ENCODE measurements at regions not wholly inside any gene's neighbourhood (a gene's known extent, or its start where the extent isn't known, plus 50 kb on each side); places are given as distances from the start of the nearest gene placed in this dataset.
A peak's percentile ranks its signal among the peaks of the same experiment; 100 is the strongest.
"Not testable (repeated sequence)": the region's sequence is repeated elsewhere in the genome, so short reads cannot be mapped to it uniquely, and the experiment has no call there.

GRCh38 chr3:137820366-137820765 lies 56.3 kb downstream of the SOX14 start:
- no peak for DNase-seq (ENCODE audit: low read depth in 2 of 3, low spot score in 2 of 3)

- no peak for DNase-seq (ENCODE audit: low read depth in 2 of 3, low spot score in 2 of 3)
Measured at GRCh38 chr3:137835096-137835495, 71.0 kb downstream of the SOX14 start.

DNA sequence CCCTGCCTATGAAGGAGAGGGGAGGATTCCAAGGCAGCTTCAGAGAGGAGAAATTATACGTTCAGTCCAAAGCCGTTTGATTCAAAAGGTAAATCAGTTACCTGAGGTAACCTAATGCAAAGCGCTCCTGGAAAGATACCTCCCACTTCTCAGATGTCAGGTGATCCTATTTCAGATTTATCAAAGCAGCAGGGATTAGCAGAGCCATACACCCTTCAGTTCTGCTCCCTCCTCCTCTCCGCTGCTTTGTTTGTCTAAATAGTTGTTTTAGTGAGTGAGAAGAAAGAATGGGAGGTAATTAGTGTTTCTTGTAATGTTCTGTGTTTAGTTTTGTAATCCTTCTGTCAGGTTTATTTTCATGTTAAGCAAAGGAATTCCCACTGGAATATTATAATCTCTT lies 81.1 kb downstream of the SOX14 start:
- no peak for DNase-seq (ENCODE audit: low read depth in 2 of 3, low spot score in 2 of 3)

GRCh38 chr3:137845666-137846065 lies 81.6 kb downstream of the SOX14 start:
- no peak for DNase-seq (ENCODE audit: low read depth in 2 of 3, low spot score in 2 of 3)

GRCh38 chr3:137852391-137852830 lies 88.3 kb downstream of the SOX14 start:
- DNase-seq (ENCODE audit: low read depth in 2 of 3, low spot score in 2 of 3), result no peak

DNA sequence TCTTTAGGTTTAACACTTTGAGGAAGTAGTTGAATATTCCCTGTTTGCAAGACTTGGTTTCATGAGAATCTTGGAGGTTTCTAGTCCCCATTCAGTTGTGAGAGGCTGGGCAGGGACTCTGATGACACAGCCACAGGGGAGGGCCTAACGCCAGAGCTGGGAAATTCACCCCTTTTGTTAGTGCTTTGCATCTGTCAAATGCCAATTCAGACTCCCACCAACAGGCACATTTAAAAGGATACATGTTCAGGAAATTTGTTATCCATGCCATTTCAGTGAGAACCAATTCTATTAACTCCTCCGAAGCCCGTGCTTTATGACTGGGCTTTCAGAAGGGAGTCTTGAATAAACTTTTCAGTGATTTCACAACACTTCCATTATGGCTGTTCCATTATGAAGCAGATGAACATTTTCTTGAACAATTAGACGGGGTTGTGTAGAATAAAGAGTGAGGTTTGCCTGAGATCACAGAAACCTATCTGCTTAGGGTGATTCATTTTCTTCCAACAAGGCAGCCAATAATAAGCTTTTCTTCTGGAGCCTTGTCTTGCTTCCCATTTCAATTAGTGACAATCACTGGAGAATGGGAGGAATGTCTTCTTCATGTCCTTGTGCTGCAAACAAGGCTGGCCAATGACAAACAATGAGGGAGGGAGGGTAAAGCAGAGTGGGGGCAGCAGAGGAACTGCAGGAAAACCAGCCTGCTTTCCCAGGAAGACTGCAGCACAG lies 90.6 kb downstream of the SOX14 start:
- no peak for DNase-seq (ENCODE audit: low read depth in 2 of 3, low spot score in 2 of 3)

DNA sequence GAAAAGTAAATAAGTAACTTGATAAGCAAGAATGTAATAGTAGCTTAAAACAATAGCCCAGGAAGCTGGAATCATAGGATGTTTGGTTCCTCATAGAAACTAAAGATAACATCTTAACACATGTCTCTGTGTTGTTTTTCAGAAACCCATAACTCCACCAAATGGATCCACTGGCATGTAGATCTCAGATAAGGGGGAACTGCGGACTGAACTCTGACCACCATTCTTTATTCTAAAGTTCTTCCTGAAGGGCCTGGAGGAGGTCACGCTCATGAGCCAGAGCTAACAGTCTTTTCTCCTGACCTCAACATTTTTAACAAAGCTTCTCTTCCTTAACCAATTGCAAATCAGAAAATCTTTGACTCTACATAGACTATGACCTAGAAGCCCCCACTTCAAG lies 101.9 kb downstream of the SOX14 start:
- no peak for DNase-seq (ENCODE audit: low read depth in 2 of 3, low spot score in 2 of 3)

- no peak for DNase-seq (ENCODE audit: low read depth in 2 of 3, low spot score in 2 of 3)
Measured at GRCh38 chr3:137866933-137867332, 102.8 kb downstream of the SOX14 start.

DNA sequence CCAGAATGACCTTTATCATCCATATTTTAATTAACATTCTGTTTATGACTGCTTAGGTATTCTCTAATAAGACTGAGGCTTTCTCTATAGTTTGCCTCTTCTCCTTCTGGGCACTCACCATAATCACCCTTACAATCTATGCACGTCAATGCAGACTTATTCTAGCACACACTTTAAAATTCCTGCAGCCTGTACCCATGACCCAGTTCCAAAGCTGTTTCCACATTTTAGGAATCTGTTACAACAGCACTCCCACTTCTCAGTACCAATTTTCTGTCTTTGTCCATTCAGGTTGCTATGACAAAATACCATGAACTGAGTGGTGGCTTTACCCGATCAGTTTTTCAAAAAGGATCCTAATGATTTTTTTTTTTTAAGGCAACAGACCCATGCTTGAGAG lies 103.5 kb downstream of the SOX14 start:
- DNase-seq (ENCODE audit: low read depth in 2 of 3, low spot score in 2 of 3), result no peak

- DNase-seq (ENCODE audit: low read depth in 2 of 3, low spot score in 2 of 3), result no peak
Measured at GRCh38 chr3:137869022-137869421, 104.9 kb downstream of the SOX14 start.

GRCh38 chr3:137872589-137872988 lies 108.5 kb downstream of the SOX14 start:
- DNase-seq (ENCODE audit: low read depth in 2 of 3, low spot score in 2 of 3), result not testable (repeated sequence)

GRCh38 chr3:137896842-137897241 lies 113.1 kb upstream of the CLDN18 start:
- DNase-seq (ENCODE audit: low read depth in 2 of 3, low spot score in 2 of 3), result not testable (repeated sequence)

GRCh38 chr3:137906985-137907649 lies 102.8 kb upstream of the CLDN18 start:
- no peak for DNase-seq (ENCODE audit: low read depth in 2 of 3, low spot score in 2 of 3)

- no peak for DNase-seq (ENCODE audit: low read depth in 2 of 3, low spot score in 2 of 3)
Measured at GRCh38 chr3:137924628-137925027, 85.3 kb upstream of the CLDN18 start.

DNA sequence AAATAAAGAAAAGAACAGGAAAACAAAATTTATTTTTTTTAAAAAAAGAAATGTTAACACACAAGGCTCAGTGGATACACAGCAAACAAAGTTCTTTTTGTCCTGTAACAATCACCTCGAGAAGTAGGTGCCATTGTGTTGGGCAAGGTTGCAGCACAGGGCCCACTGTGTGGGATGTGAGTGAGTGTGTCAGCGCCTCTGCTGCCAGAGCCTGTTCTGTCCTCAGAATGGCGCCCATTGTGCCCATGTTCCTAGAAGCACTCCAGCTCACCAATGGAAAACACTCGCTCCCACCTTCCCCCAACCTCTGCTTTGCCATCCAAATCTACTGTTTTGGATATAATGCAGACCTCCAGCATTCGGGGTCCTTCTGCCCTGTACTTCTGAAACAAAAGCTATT lies 84.9 kb upstream of the CLDN18 start:
- DNase-seq (ENCODE audit: low read depth in 2 of 3, low spot score in 2 of 3), result no peak

GRCh38 chr3:137926991-137927390 lies 83.0 kb upstream of the CLDN18 start:
- no peak for DNase-seq (ENCODE audit: low read depth in 2 of 3, low spot score in 2 of 3)

DNA sequence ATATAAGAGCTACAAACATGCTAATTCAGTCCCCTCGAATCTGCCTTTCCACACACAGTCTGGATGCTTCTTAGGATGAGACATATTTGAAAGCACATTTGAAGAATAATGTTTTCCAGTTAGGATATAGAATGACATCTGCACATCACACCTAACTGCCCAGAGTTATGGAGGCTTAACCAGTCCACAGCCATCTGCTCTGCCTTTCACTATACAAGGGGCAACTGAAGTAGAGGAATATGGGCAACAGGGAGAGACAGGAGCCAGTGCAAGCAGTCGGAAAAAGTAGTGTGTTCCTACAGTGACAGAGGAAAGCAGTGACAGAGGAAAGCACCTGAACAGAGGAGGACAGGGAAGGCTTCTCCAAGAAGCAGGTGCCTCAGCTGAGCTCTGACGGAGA lies 79.0 kb upstream of the CLDN18 start:
- DNase-seq (ENCODE audit: low read depth in 2 of 3, low spot score in 2 of 3), result no peak

- no peak for DNase-seq (ENCODE audit: low read depth in 2 of 3, low spot score in 2 of 3)
Measured at GRCh38 chr3:137938876-137939275, 71.1 kb upstream of the CLDN18 start.

- DNase-seq (ENCODE audit: low read depth in 2 of 3, low spot score in 2 of 3), result no peak
Measured at GRCh38 chr3:137944593-137944992, 65.4 kb upstream of the CLDN18 start.

GRCh38 chr3:137946356-137946973 lies 63.5 kb upstream of the CLDN18 start:
- peak in 2 of 3 experiments; percentile 9 to 18 for DNase-seq (ENCODE audit: low read depth in 2 of 3, low spot score in 2 of 3)

GRCh38 chr3:137947117-137947516 lies 62.8 kb upstream of the CLDN18 start:
- DNase-seq (ENCODE audit: low read depth in 2 of 3, low spot score in 2 of 3), result no peak

DNA sequence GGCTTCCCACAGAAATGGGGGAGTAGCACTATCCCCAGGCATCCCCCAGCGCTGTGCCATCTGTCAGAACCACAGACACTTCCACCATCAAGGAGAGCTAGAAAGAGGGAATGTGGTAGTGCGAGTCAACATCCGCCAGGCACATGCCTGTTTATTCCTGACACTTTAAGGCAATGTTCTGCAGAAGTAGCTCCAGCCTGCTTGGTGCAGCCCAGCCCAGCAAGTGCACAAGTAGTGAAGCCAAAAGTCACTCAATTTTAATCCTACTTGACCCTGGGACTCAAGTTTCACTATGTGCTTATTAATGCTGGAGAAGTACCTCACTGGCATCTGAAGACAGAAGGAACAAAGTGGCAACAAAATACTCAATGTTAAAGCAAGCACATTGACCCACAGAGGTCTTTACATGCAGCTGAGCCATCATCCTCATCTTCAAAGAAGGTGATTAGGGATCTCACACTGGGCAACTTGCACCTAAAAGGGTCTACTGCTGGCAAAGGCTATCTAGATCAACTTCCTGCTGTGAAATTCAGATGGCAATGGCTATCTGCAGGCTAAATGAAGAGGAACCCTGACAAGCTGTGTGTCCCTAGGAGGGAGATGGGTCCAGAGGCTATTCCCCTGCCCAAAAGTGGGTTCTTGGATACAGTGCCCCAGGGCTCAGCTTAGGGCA lies 61.4 kb upstream of the CLDN18 start:
- no peak for DNase-seq (ENCODE audit: low read depth in 2 of 3, low spot score in 2 of 3)
